Urinary bladder (tissue), 3 donors: ENCODE measurements at regions not wholly inside any gene's neighbourhood (a gene's known extent, or its start where the extent isn't known, plus 50 kb on each side); places are given as distances from the start of the nearest gene placed in this dataset.

Experiments used
- DNase-seq: peaks from one replicate; pipeline ENCODE4 v3.0.0-alpha.2; 2015; ENCODE audit errors: extremely low spot score
- H3K27ac ChIP-seq: one replicate; pipeline ENCODE4 v1.5.1; 2013; ENCODE audit warnings: low read depth, mild to moderate bottlenecking, moderate library complexity
- H3K36me3 ChIP-seq: one replicate; pipeline ENCODE4 v1.6.1; 2013; ENCODE audit warnings: mild to moderate bottlenecking, moderate library complexity; ENCODE audit not compliant: insufficient read depth
- H3K4me1 ChIP-seq: one replicate; pipeline ENCODE4 v1.6.1; 2013; ENCODE audit warnings: mild to moderate bottlenecking, moderate library complexity; ENCODE audit not compliant: insufficient read depth
- H3K4me3 ChIP-seq: one replicate; pipeline ENCODE4 v1.5.1; 2013; ENCODE audit warnings: low read depth, low read length
- WGBS: extraction: QIAGEN DNeasy Blood & Tissue Kit; methylation state at CpG from one replicate; pipeline ENCODE4 v1.1.7; 2013; 5-methylcytosine and 5-hydroxymethylcytosine counted together
- donor health status: healthy with polysubstance abuse.
- donor health status: healthy.

GRCh38 chr9:31471010-31471409 is 913.4 kb upstream of the ACO1 start:
- Histone ChIP-seq H3K27ac (no peak overlapping the region), H3K4me3 (no peak overlapping the region), H3K4me1 (no peaks in the 10 kb centered on the region), H3K36me3 (no peaks in the 10 kb centered on the region)
- 78% methylated on average over 7 of the region's 7 CpGs for WGBS
- DNase-seq, result no peak

GRCh38 chr9:31486630-31487029 is 897.8 kb upstream of the ACO1 start:
- H3K27ac ChIP-seq, result no peak overlapping the region
- DNase-seq, result no peak
- H3K4me1 ChIP-seq, result no peaks in the 10 kb centered on the region
- no peak overlapping the region for H3K4me3 ChIP-seq
- no peaks in the 10 kb centered on the region for H3K36me3 ChIP-seq

- H3K27ac ChIP-seq, result no peak overlapping the region
- no peak for DNase-seq
- WGBS, result 75% methylated on average over 4 of the region's 4 CpGs
Observed at GRCh38 chr9:31490551-31491106, 893.8 kb upstream of the ACO1 start.

GRCh38 chr9:31492229-31492628 is 892.2 kb upstream of the ACO1 start:
- Histone ChIP-seq H3K36me3 (no peaks in the 10 kb centered on the region), H3K4me3 (no peak overlapping the region), H3K27ac (no peak overlapping the region), H3K4me1 (no peaks in the 10 kb centered on the region)
- WGBS, result 11% methylated on average over 1 of the region's 1 CpG
- no peak for DNase-seq

More at GRCh38 chr9:31490551-31491106, 893.8 kb upstream of the ACO1 start:
- H3K4me3 ChIP-seq, result no peak overlapping the region
- H3K4me1 ChIP-seq, result no peaks in the 10 kb centered on the region
- no peaks in the 10 kb centered on the region for H3K36me3 ChIP-seq

GRCh38 chr9:31500422-31500821 is 884.0 kb upstream of the ACO1 start:
- 76% methylated on average over 1 of the region's 1 CpG for WGBS
- no peak for DNase-seq
- H3K4me1 ChIP-seq, result no peaks in the 10 kb centered on the region
- H3K4me3 ChIP-seq, result no peak overlapping the region
- H3K27ac ChIP-seq, result no peak overlapping the region
- H3K36me3 ChIP-seq, result no peaks in the 10 kb centered on the region

- no peaks in the 10 kb centered on the region for H3K4me1 ChIP-seq
- no peaks in the 10 kb centered on the region for H3K36me3 ChIP-seq
- no peak overlapping the region for H3K27ac ChIP-seq
- WGBS, result 81% methylated on average over 6 of the region's 6 CpGs
- no peak for DNase-seq
- H3K4me3 ChIP-seq, result no peak overlapping the region
Observed at GRCh38 chr9:31519011-31519410, 865.4 kb upstream of the ACO1 start.

- Histone ChIP-seq H3K4me3 (no peak overlapping the region), H3K4me1 (no peaks in the 10 kb centered on the region), H3K36me3 (no peaks in the 10 kb centered on the region), H3K27ac (no peak overlapping the region)
- 75% methylated on average over 5 of the region's 5 CpGs for WGBS
- DNase-seq, result no peak
Observed at GRCh38 chr9:31519424-31519823, 865.0 kb upstream of the ACO1 start.

- Histone ChIP-seq H3K4me3 (no peak overlapping the region), H3K4me1 (no peaks in the 10 kb centered on the region), H3K27ac (no peak overlapping the region), H3K36me3 (no peaks in the 10 kb centered on the region)
- DNase-seq, result no peak
- WGBS, result 59% methylated on average over 2 of the region's 2 CpGs
Observed at GRCh38 chr9:31519826-31520225, 864.6 kb upstream of the ACO1 start.

GRCh38 chr9:31520301-31521085 is 864.0 kb upstream of the ACO1 start:
- 80% methylated on average over 3 of the region's 3 CpGs for WGBS
- Histone ChIP-seq H3K36me3 (no peaks in the 10 kb centered on the region), H3K4me3 (no peak overlapping the region), H3K4me1 (no peaks in the 10 kb centered on the region), H3K27ac (no peak overlapping the region)
- DNase-seq, result no peak

GRCh38 chr9:31535651-31536050 is 848.8 kb upstream of the ACO1 start:
- H3K27ac ChIP-seq, result no peak overlapping the region
- WGBS, result 80% methylated on average over 2 of the region's 2 CpGs
- no peak overlapping the region for H3K4me3 ChIP-seq
- H3K36me3 ChIP-seq, result no peaks in the 10 kb centered on the region
- H3K4me1 ChIP-seq, result no peaks in the 10 kb centered on the region
- DNase-seq, result no peak

- no peak for DNase-seq
- H3K36me3 ChIP-seq, result no peaks in the 10 kb centered on the region
- WGBS, result 47% methylated on average over 4 of the region's 4 CpGs
- no peaks in the 10 kb centered on the region for H3K4me1 ChIP-seq
- H3K4me3 ChIP-seq, result no peak overlapping the region
- no peak overlapping the region for H3K27ac ChIP-seq
Observed at GRCh38 chr9:31536471-31536870, 848.0 kb upstream of the ACO1 start.

GRCh38 chr9:31541721-31542281 is 842.6 kb upstream of the ACO1 start:
- 21% methylated on average over 4 of the region's 4 CpGs for WGBS
- DNase-seq, result no peak
- Histone ChIP-seq H3K36me3 (no peaks in the 10 kb centered on the region), H3K4me1 (no peaks in the 10 kb centered on the region), H3K4me3 (no peak overlapping the region), H3K27ac (no peak overlapping the region)

- no peak for DNase-seq
- Histone ChIP-seq H3K36me3 (no peaks in the 10 kb centered on the region), H3K4me1 (no peaks in the 10 kb centered on the region), H3K4me3 (no peak overlapping the region), H3K27ac (no peak overlapping the region)
- 31% methylated on average over 5 of the region's 5 CpGs for WGBS
Observed at GRCh38 chr9:31542384-31543055, 841.9 kb upstream of the ACO1 start.

- Histone ChIP-seq H3K4me3 (no peak overlapping the region), H3K27ac (no peak overlapping the region), H3K4me1 (no peaks in the 10 kb centered on the region), H3K36me3 (no peaks in the 10 kb centered on the region)
- WGBS, result 46% methylated on average over 2 of the region's 2 CpGs
- DNase-seq, result no peak
Observed at GRCh38 chr9:31554941-31555340, 829.5 kb upstream of the ACO1 start.
